Upper lobe of left lung (tissue), 4 donors: ENCODE measurements at regions not wholly inside any gene's neighbourhood (a gene's known extent, or its start where the extent isn't known, plus 50 kb on each side); places are given as distances from the start of the nearest gene placed in this dataset.

ENCODE experiments used
- CTCF ChIP-seq, 6 experiments: fragments of 450-650 bp in 4 of 6; fragments of 200-600 bp in 2 of 6; sonication (generic) in 2 of 6; IDR thresholded peaks; one replicate each; pipeline ENCODE4 v1.5.1; 2016 to 2019; ENCODE audit warnings: antibody characterized with exemption in 6 of 6
- EP300 ChIP-seq, 4 donors: sonication (generic); formaldehyde crosslinking; IDR thresholded peaks; one replicate each; pipeline ENCODE4 v1.5.1; 2017; ENCODE audit warnings: antibody characterized with exemption in 4 of 4, control low read depth in 2 of 4
- POLR2A ChIP-seq, 4 donors: fragments of 450-650 bp; IDR thresholded peaks; one replicate each; pipeline ENCODE4 v1.5.1; 2016 to 2017; ENCODE audit warnings: antibody characterized with exemption in 4 of 4, mild to moderate bottlenecking in 2 of 4
- POLR2AphosphoS5 ChIP-seq, 2 donors: sonication (generic); formaldehyde crosslinking; IDR thresholded peaks; one replicate each; pipeline ENCODE4 v1.5.1; 2017; ENCODE audit warnings: antibody characterized with exemption in 2 of 2

- TF ChIP-seq CTCF (IDR thresholded peaks at IDR 0.05) (no peak), POLR2A (IDR thresholded peaks at IDR 0.05) (no peak), EP300 (IDR thresholded peaks at IDR 0.05) (no peak), POLR2AphosphoS5 (IDR thresholded peaks at IDR 0.05) (no peak)
These were observed 126.7 kb downstream of the CTH start for GRCh38 chr1:70537788-70538187.
